Keratinocyte (primary cell): ENCODE measurements at regions not wholly inside any gene's neighbourhood (a gene's known extent, or its start where the extent isn't known, plus 50 kb on each side); places are given as distances from the start of the nearest gene placed in this dataset.

Experiments
- DNase-seq: peaks from one replicate; pipeline ENCODE4 v3.0.0-alpha.2; 2011; ENCODE audit warnings: low read depth, missing footprints, low spot score
- FAIRE-seq: peaks from 2 replicates; lab custom pipeline; 2011; peaks lifted over from hg19 to GRCh38; lab: Jason Lieb, UNC
- H2AFZ ChIP-seq: 2 replicates; pipeline ENCODE4 v1.6.0; 2012; ENCODE audit warnings: low read length, control low read depth, inconsistent platforms; ENCODE audit not compliant: control insufficient read depth
- H3K27ac ChIP-seq: 2 replicates; pipeline ENCODE4 v1.5.1; 2011; ENCODE audit warnings: low read length; ENCODE audit not compliant: control insufficient read depth, insufficient read depth
- H3K27me3 ChIP-seq: 3 replicates; pipeline ENCODE4 v1.6.0; 2011; ENCODE audit warnings: low read length; ENCODE audit not compliant: control insufficient read depth, insufficient read depth; ENCODE audit errors: extremely low read depth
- H3K36me3 ChIP-seq, 2 experiments: 2 replicates in 1 of 2; 3 replicates in 1 of 2; pipeline ENCODE4 v1.5.1; 2011; ENCODE audit warnings: low read length in 2 of 2, mild to moderate bottlenecking in 1 of 2; ENCODE audit not compliant: control insufficient read depth in 2 of 2, insufficient read depth in 2 of 2; ENCODE audit errors: extremely low read depth in 1 of 2
- H3K4me1 ChIP-seq: 3 replicates; pipeline ENCODE4 v1.5.1; 2011; ENCODE audit warnings: low read length; ENCODE audit not compliant: control insufficient read depth, insufficient read depth; ENCODE audit errors: extremely low read depth
- H3K4me2 ChIP-seq: 3 replicates; pipeline ENCODE4 v1.6.0; 2011; ENCODE audit warnings: low read depth, low read length; ENCODE audit not compliant: control insufficient read depth, insufficient read depth; ENCODE audit errors: extremely low read depth
- H3K4me3 ChIP-seq, 3 experiments: fragments of 200-600 bp in 1 of 3; sonication (generic) in 1 of 3; 2 replicates in 2 of 3; 3 replicates in 1 of 3; pipeline ENCODE4 v1.5.1; 2011 to 2016; ENCODE audit warnings: low read length in 3 of 3, mild to moderate bottlenecking in 3 of 3, control low read depth in 2 of 3, inconsistent platforms in 1 of 3, low read depth in 1 of 3, mixed read lengths in 1 of 3, mixed run types in 1 of 3, moderate library complexity in 1 of 3; ENCODE audit not compliant: control insufficient read depth in 2 of 3, insufficient read depth in 2 of 3; ENCODE audit errors: extremely low read depth in 1 of 3
- H3K79me2 ChIP-seq: 2 replicates; pipeline ENCODE4 v1.6.0; 2012; ENCODE audit warnings: low read length; ENCODE audit not compliant: control insufficient read depth, insufficient read depth
- H3K9ac ChIP-seq: 3 replicates; pipeline ENCODE4 v1.6.0; 2011; ENCODE audit warnings: low read length; ENCODE audit not compliant: control insufficient read depth, insufficient read depth; ENCODE audit errors: extremely low read depth
- H3K9me1 ChIP-seq: 3 replicates; pipeline ENCODE4 v1.6.0; 2011; ENCODE audit warnings: low read length; ENCODE audit not compliant: control insufficient read depth, insufficient read depth; ENCODE audit errors: extremely low read depth
- H3K9me3 ChIP-seq: 2 replicates; pipeline ENCODE4 v1.5.1; 2012; ENCODE audit warnings: low read depth, low read length; ENCODE audit not compliant: control insufficient read depth
- H4K20me1 ChIP-seq: 3 replicates; pipeline ENCODE4 v1.6.0; 2011; ENCODE audit warnings: low read length; ENCODE audit not compliant: control insufficient read depth, insufficient read depth; ENCODE audit errors: extremely low read depth
- CTCF ChIP-seq, 3 experiments: IDR thresholded peaks in 1 of 3; conservative IDR thresholded peaks in 1 of 3; optimal IDR thresholded peaks in 1 of 3; 2 replicates in 2 of 3; 3 replicates in 1 of 3; pipeline versions ENCODE3 to v1.5.1; 2011; ENCODE audit warnings: low read length in 3 of 3, mild to moderate bottlenecking in 3 of 3, moderate library complexity in 2 of 3, control low read depth in 1 of 3, inconsistent platforms in 1 of 3; ENCODE audit not compliant: insufficient read depth in 2 of 3; ENCODE audit errors: extremely low read depth in 1 of 3
- EZH2 ChIP-seq: IDR thresholded peaks from one replicate; pipeline ENCODE4 v1.6.1; 2012; ENCODE audit warnings: inconsistent platforms, mild to moderate bottlenecking, low read length, moderate library complexity
- dilution Hi-C: fragments of 300-500 bp; cut with MboI; formaldehyde crosslinking; loops from one replicate; pipeline ENCODE4 v1.7.0; 2020; ENCODE audit warnings: low sequenced_read_pairs; ENCODE audit not compliant: extremely low pct_ligation_motif_present

GRCh38 chr15:93146601-93147000, 57.6 kb upstream of the RGMA start:
- dilution Hi-C loops = no loop called here

GRCh38 chr15:93146196-93146595, 57.2 kb upstream of the RGMA start:
- Histone ChIP-seq H3K4me3 (no peak overlapping the region), H3K4me2 (no peak overlapping the region), H3K36me3 (no peaks in the 10 kb centered on the region), H3K27me3 (no peaks in the 10 kb centered on the region), H3K9ac (no peak overlapping the region), H3K9me3 (no peaks in the 10 kb centered on the region), H3K9me1 (no peaks in the 10 kb centered on the region), H3K4me1 (no peaks in the 10 kb centered on the region), H3K79me2 (no peaks in the 10 kb centered on the region), H4K20me1 (no peaks in the 10 kb centered on the region), H2AFZ (no peak overlapping the region), H3K27ac (no peak overlapping the region)
- dilution Hi-C loops = no loop called here
- TF ChIP-seq CTCF (optimal IDR thresholded peaks at IDR 0.05 in 1 of 3, IDR thresholded peaks at IDR 0.05 in 1 of 3, conservative IDR thresholded peaks at IDR 0.05 in 1 of 3; ENCODE audit: extremely low read depth in 1 of 3, insufficient read depth in 2 of 3, low read length in 3 of 3) (no peak), EZH2 (no peak)
- no peak for DNase-seq
- FAIRE-seq = no peak

More at GRCh38 chr15:93146601-93147000, 57.6 kb upstream of the RGMA start:
- no peaks in the 10 kb centered on the region for H3K27me3 ChIP-seq
- H3K36me3 ChIP-seq = no peaks in the 10 kb centered on the region
- TF ChIP-seq EZH2 = no peak
- TF ChIP-seq CTCF (optimal IDR thresholded peaks at IDR 0.05 in 1 of 3, IDR thresholded peaks at IDR 0.05 in 1 of 3, conservative IDR thresholded peaks at IDR 0.05 in 1 of 3; ENCODE audit: extremely low read depth in 1 of 3, insufficient read depth in 2 of 3, low read length in 3 of 3) = no peak
- H3K4me1 ChIP-seq = no peaks in the 10 kb centered on the region
- no peak for DNase-seq
- H3K4me3 ChIP-seq = no peak overlapping the region
- H4K20me1 ChIP-seq = no peaks in the 10 kb centered on the region
- H3K9me1 ChIP-seq = no peaks in the 10 kb centered on the region
- H3K79me2 ChIP-seq = no peaks in the 10 kb centered on the region
- no peak overlapping the region for H3K4me2 ChIP-seq
- no peak for FAIRE-seq
- H2AFZ ChIP-seq = no peak overlapping the region
- H3K27ac ChIP-seq = no peak overlapping the region
- no peaks in the 10 kb centered on the region for H3K9me3 ChIP-seq
- H3K9ac ChIP-seq = no peak overlapping the region
